Naive thymus-derived CD4-positive, alpha-beta T cell (primary cell): ENCODE measurements at regions not wholly inside any gene's neighbourhood (a gene's known extent, or its start where the extent isn't known, plus 50 kb on each side); places are given as distances from the start of the nearest gene placed in this dataset.
"Not testable (repeated sequence)": the region's sequence is repeated elsewhere in the genome, so short reads cannot be mapped to it uniquely, and the experiment has no call there.

ENCODE experiments used
- ATAC-seq: fragments of 150-1000 bp; cut with Tn5 transposase; 2 replicates; pipeline ENCODE4 v1.10.0; 2021; ENCODE audit warnings: mild to moderate bottlenecking, moderate library complexity
- CTCF ChIA-PET: fragments of 350-600 bp; sonication (Branson Sonifier 250); formaldehyde crosslinking; loops from one replicate; lab custom pipeline; 2021; ENCODE audit warnings: antibody characterized with exemption; lab: Charles Lee
- POLR2A ChIA-PET: fragments of 350-600 bp; sonication (Branson Sonifier 250); formaldehyde crosslinking; loops from one replicate; lab custom pipeline; 2021; ENCODE audit warnings: antibody characterized with exemption, inconsistent platforms; lab: Charles Lee
- DNase-seq, 9 donors: peaks; one replicate each; pipeline versions ENCODE4 v3.0.0 to v3.0.0-alpha.2; 2020 to 2022; ENCODE audit warnings: mixed read lengths in 1 of 9
- H3K27ac ChIP-seq: one replicate; pipeline ENCODE4 v1.7.0; 2013; ENCODE audit warnings: mild to moderate bottlenecking, low read depth, low read length, moderate library complexity
- H3K27me3 ChIP-seq, 2 donors: one replicate each; pipeline ENCODE4 v1.7.0; 2013; ENCODE audit warnings: low read length in 2 of 2, mild to moderate bottlenecking in 2 of 2, moderate library complexity in 2 of 2; ENCODE audit not compliant: control insufficient read depth in 2 of 2, insufficient read depth in 2 of 2
- H3K36me3 ChIP-seq, 3 experiments: 1 replicate in 2 of 3; 2 replicates in 1 of 3; pipeline ENCODE4 v1.7.0; 2013; ENCODE audit warnings: low read length in 3 of 3, mild to moderate bottlenecking in 3 of 3, moderate library complexity in 1 of 3; ENCODE audit not compliant: insufficient read depth in 3 of 3, control insufficient read depth in 2 of 3
- H3K4me1 ChIP-seq, 2 donors: one replicate each; pipeline ENCODE4 v1.7.0; 2013; ENCODE audit warnings: low read length in 2 of 2, mild to moderate bottlenecking in 2 of 2, moderate library complexity in 1 of 2; ENCODE audit not compliant: control insufficient read depth in 2 of 2, insufficient read depth in 2 of 2
- H3K4me3 ChIP-seq: 2 replicates; pipeline ENCODE4 v1.7.0; 2013; ENCODE audit warnings: mild to moderate bottlenecking, low read length
- H3K9me3 ChIP-seq, 3 experiments: 1 replicate in 2 of 3; 2 replicates in 1 of 3; pipeline ENCODE4 v1.7.0; 2013; ENCODE audit warnings: low read length in 3 of 3; ENCODE audit not compliant: control insufficient read depth in 2 of 3
- H3K27ac Mint-ChIP-seq, 9 donors: one replicate each; pipeline ENCODE4 v1.8.0; 2020 to 2022; ENCODE audit warnings: mixed read lengths in 9 of 9, mild to moderate bottlenecking in 8 of 9, moderate library complexity in 5 of 9, inconsistent platforms in 2 of 9
- H3K27me3 Mint-ChIP-seq, 5 donors: one replicate each; pipeline ENCODE4 v1.8.0; 2021 to 2022; ENCODE audit warnings: mixed read lengths in 5 of 5, mild to moderate bottlenecking in 1 of 5
- H3K36me3 Mint-ChIP-seq, 5 donors: one replicate each; pipeline ENCODE4 v1.8.0; 2020 to 2022; ENCODE audit warnings: mixed read lengths in 5 of 5, mild to moderate bottlenecking in 3 of 5, inconsistent platforms in 1 of 5
- H3K4me1 Mint-ChIP-seq, 7 donors: one replicate each; pipeline ENCODE4 v1.8.0; 2020 to 2022; ENCODE audit warnings: mixed read lengths in 7 of 7, mild to moderate bottlenecking in 3 of 7, inconsistent platforms in 1 of 7
- H3K4me3 Mint-ChIP-seq, 10 donors: one replicate each; pipeline ENCODE4 v1.8.0; 2020 to 2022; ENCODE audit warnings: mild to moderate bottlenecking in 10 of 10, mixed read lengths in 10 of 10, moderate library complexity in 6 of 10, inconsistent platforms in 2 of 10
- H3K9me3 Mint-ChIP-seq, 11 donors: one replicate each; pipeline ENCODE4 v1.8.0; 2020 to 2022; ENCODE audit warnings: mixed read lengths in 11 of 11, mild to moderate bottlenecking in 4 of 11, inconsistent platforms in 1 of 11, moderate library complexity in 1 of 11
- intact Hi-C, 2 donors: fragments of 100-400 bp; cut with micrococcal nuclease; formaldehyde crosslinking; loops; one replicate each; pipeline ENCODE4 v1.15.1; 2023

DNA sequence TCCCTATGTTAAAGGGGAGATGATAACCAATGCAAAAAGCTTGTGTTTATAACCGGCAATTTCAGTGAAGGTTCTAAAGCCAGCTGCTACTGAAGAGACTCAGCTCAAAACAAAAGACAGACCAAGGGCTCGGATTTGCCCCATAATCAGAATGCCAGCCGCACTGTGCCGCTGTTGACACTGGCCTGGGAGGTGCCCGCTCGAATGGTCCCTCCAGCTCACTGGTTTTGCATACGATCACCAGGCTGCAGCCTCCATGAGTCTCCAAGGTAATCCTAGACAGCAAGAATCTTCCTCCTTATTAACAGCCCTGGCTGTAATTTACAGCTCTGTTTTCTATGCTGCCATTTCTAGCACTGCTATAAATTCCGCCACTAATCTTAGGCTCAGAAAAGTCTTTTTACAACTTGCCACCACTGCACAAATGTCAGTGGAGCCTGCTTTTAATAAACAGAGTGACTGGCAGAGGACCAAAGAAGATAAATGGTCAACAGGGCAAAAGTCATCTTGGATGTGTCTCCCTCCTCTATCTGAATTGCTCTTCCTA is 155.7 kb upstream of the SH3BP4 start:
- no peak overlapping the region for H3K4me3 ChIP-seq
- DNase-seq (no peak), ATAC-seq (no peak)
- no peaks in the 10 kb centered on the region for H3K9me3 ChIP-seq
- H3K27me3 ChIP-seq, result no peaks in the 10 kb centered on the region
- POLR2A ChIA-PET, result no interaction called here
- H3K27ac ChIP-seq, result no peak overlapping the region
- no peak overlapping the region for H3K4me3 Mint-ChIP-seq
- peaks cover 0 to 3% (median 0%) of the 10 kb centered on the region in 11 donors for H3K9me3 Mint-ChIP-seq
- peaks cover 0 to 51% (median 19%) of the 10 kb centered on the region in 5 donors for H3K27me3 Mint-ChIP-seq
- no peaks in the 10 kb centered on the region for H3K36me3 Mint-ChIP-seq
- CTCF ChIA-PET, result no interaction called here
- no peaks in the 10 kb centered on the region for H3K4me1 Mint-ChIP-seq
- intact Hi-C loops, result no loop called here
- no peaks in the 10 kb centered on the region for H3K36me3 ChIP-seq
- no peak overlapping the region for H3K27ac Mint-ChIP-seq
- H3K4me1 ChIP-seq, result no peaks in the 10 kb centered on the region

DNA sequence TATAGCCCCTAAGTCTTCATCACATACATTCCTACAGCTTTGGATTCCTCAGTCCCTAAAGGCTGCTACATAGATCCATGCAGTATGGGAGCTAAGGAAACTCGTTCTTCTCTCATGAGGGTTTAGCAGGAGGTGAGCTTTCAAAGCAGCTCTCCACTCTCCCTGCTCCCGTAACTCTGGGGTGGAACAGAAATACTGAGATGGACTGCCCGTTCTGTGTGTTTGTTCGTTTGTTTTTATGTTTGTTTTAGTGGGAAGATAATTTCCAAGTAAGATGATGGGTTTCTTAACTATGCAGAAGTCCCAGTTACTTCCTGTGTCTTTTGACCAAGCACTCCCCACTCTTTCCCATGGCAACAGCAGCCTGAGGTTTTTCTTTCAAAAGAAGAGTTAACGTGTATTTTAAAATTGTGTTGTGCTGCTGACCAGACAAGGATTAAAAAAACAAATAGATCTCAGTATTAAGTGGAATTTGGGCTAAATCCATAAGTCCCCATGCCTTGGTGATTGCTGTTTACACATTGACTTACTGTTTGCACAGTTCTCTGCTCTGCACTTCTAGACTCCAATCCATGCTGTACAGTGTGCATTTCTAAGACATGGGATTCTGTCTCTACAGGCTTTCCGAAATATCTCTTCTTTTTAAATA is 156.4 kb upstream of the SH3BP4 start:
- ChIA-PET POLR2A (no interaction called here), CTCF (no interaction called here)
- Mint-ChIP-seq H3K27ac (no peak overlapping the region), H3K27me3 (peaks cover 0 to 44% (median 17%) of the 10 kb centered on the region in 5 donors), H3K36me3 (no peaks in the 10 kb centered on the region), H3K9me3 (peaks cover 0 to 3% (median 0%) of the 10 kb centered on the region in 11 donors), H3K4me3 (no peak overlapping the region), H3K4me1 (no peaks in the 10 kb centered on the region)
- no peaks in the 10 kb centered on the region for H3K4me1 ChIP-seq
- H3K36me3 ChIP-seq, result no peaks in the 10 kb centered on the region
- no peak overlapping the region for H3K27ac ChIP-seq
- DNase-seq (no peak), ATAC-seq (no peak)
- H3K4me3 ChIP-seq, result no peak overlapping the region
- intact Hi-C loops, result no loop called here
- no peaks in the 10 kb centered on the region for H3K27me3 ChIP-seq
- no peaks in the 10 kb centered on the region for H3K9me3 ChIP-seq

GRCh38 chr2:234794866-234795265 is 157.0 kb upstream of the SH3BP4 start:
- ATAC-seq (no peak), DNase-seq (no peak)
- ChIA-PET CTCF (no interaction called here), POLR2A (no interaction called here)
- H3K4me3 ChIP-seq, result no peak overlapping the region
- no peak overlapping the region for H3K27ac ChIP-seq
- H3K27ac Mint-ChIP-seq, result no peak overlapping the region
- H3K4me1 Mint-ChIP-seq, result no peaks in the 10 kb centered on the region
- intact Hi-C loops, result no loop called here
- no peak overlapping the region for H3K4me3 Mint-ChIP-seq
- no peaks in the 10 kb centered on the region for H3K9me3 ChIP-seq
- no peaks in the 10 kb centered on the region for H3K4me1 ChIP-seq
- no peaks in the 10 kb centered on the region for H3K36me3 Mint-ChIP-seq
- H3K27me3 Mint-ChIP-seq, result peaks cover 0 to 44% (median 22%) of the 10 kb centered on the region in 5 donors
- peaks cover 0 to 3% (median 0%) of the 10 kb centered on the region in 11 donors for H3K9me3 Mint-ChIP-seq
- H3K36me3 ChIP-seq, result no peaks in the 10 kb centered on the region
- H3K27me3 ChIP-seq, result no peaks in the 10 kb centered on the region

DNA sequence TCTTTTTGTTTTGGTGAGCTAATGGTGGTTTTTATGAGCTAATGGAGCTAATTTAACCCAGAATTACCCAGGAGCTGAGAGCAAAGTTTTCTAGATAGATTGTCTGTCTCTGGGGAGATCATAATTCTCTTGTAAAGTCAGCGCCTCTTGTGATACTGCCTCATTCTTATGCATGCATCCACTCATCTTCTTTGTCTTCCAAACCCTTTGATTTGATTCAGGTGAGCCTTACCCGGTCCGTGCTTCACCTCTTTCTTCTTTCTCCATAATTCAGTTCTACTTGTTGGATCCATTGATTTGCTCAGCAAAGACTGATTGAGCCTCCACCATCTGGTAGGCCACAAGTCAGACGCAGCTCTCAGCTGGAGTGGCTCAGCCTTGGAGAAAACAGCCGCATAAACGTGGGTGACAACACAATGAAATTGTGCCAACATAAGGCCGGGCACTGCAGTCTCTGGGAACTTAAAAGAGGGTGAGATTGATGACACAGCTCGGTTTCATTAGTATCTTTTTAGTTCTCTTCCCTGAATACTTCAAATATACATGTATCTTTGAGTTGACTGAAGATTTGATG is 158.5 kb upstream of the SH3BP4 start:
- Mint-ChIP-seq H3K36me3 (no peaks in the 10 kb centered on the region), H3K27ac (no peak overlapping the region), H3K9me3 (peaks cover 0 to 3% (median 0%) of the 10 kb centered on the region in 11 donors), H3K4me1 (no peaks in the 10 kb centered on the region), H3K27me3 (peaks cover 0 to 44% (median 21%) of the 10 kb centered on the region in 5 donors), H3K4me3 (no peak overlapping the region)
- no peaks in the 10 kb centered on the region for H3K27me3 ChIP-seq
- no peaks in the 10 kb centered on the region for H3K36me3 ChIP-seq
- ChIA-PET POLR2A (no interaction called here), CTCF (no interaction called here)
- DNase-seq (no peak), ATAC-seq (no peak)
- H3K4me1 ChIP-seq, result no peaks in the 10 kb centered on the region
- H3K9me3 ChIP-seq, result no peaks in the 10 kb centered on the region
- intact Hi-C loops, result no loop called here
- no peak overlapping the region for H3K27ac ChIP-seq
- no peak overlapping the region for H3K4me3 ChIP-seq

DNA sequence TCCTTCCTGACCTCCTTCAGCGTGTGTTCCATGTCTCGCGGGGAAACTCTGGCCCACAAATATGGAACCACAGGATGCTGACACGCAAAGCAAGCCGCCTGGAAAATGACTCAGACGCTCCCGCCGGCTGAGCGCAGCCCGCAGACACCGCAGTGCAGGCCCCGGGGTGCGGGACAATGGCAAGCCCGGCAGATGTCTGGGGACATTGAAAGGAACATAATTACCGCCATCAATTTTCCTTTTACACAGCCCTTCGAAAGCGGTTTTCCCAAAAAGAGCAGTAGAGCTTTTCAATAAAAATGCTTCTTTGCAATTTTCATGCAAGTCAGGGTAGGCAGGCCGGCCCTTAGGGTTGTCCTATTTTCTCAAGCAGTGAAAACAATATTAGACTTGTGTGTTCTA is 159.2 kb upstream of the SH3BP4 start:
- H3K27ac ChIP-seq, result no peak overlapping the region
- CTCF ChIA-PET, result no interaction called here

GRCh38 chr2:234792096-234792495 is 159.7 kb upstream of the SH3BP4 start:
- H3K4me3 ChIP-seq, H3K4me1 ChIP-seq, H3K27ac Mint-ChIP-seq, H3K27me3 ChIP-seq, intact Hi-C loops, H3K4me1 Mint-ChIP-seq, H3K36me3 ChIP-seq, DNase-seq, H3K4me3 Mint-ChIP-seq, POLR2A ChIA-PET, H3K9me3 ChIP-seq, H3K36me3 Mint-ChIP-seq, CTCF ChIA-PET, ATAC-seq, H3K9me3 Mint-ChIP-seq, H3K27ac ChIP-seq: not testable (repeated sequence)
- peaks cover 0 to 37% (median 20%) of the 10 kb centered on the region in 5 donors for H3K27me3 Mint-ChIP-seq

More for the DNA sequence above, 159.2 kb upstream of the SH3BP4 start:
- Mint-ChIP-seq H3K36me3 (no peaks in the 10 kb centered on the region), H3K9me3 (peaks cover 0 to 4% (median 0%) of the 10 kb centered on the region in 11 donors), H3K4me3 (no peak overlapping the region), H3K4me1 (no peaks in the 10 kb centered on the region), H3K27ac (no peak overlapping the region), H3K27me3 (peaks cover 0 to 40% (median 23%) of the 10 kb centered on the region in 5 donors)
- H3K9me3 ChIP-seq, result no peaks in the 10 kb centered on the region
- POLR2A ChIA-PET, result no interaction called here
- no peaks in the 10 kb centered on the region for H3K27me3 ChIP-seq
- no peak overlapping the region for H3K4me3 ChIP-seq
- no peaks in the 10 kb centered on the region for H3K36me3 ChIP-seq
- H3K4me1 ChIP-seq, result no peaks in the 10 kb centered on the region
- ATAC-seq (no peak), DNase-seq (no peak)
- intact Hi-C loops, result no loop called here

DNA sequence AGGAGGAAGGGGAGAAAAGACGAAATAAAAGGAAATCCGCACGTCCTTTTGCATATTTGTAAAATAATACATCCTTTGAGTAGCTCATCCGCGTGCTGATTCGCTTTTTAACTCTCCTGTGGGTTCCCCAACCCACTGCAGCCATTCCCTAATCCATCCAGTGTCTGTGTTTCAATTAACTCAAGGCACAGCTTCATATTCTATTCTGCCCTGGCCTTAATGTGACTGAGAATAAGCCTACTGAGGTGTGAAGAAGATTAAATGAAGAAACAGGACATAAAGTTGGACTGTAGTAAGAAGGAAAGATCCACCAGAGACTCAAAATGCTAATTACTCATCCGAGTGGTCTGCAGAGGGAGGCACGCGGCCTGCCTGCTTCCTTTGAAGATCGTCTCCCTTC is 161.4 kb upstream of the SH3BP4 start:
- no peak overlapping the region for H3K4me3 Mint-ChIP-seq
- ChIA-PET POLR2A (no interaction called here), CTCF (no interaction called here)
- no peaks in the 10 kb centered on the region for H3K9me3 ChIP-seq
- H3K36me3 Mint-ChIP-seq, result no peaks in the 10 kb centered on the region
- H3K4me1 Mint-ChIP-seq, result no peaks in the 10 kb centered on the region
- peaks cover 0 to 24% (median 22%) of the 10 kb centered on the region in 5 donors for H3K27me3 Mint-ChIP-seq
- H3K27me3 ChIP-seq, result no peaks in the 10 kb centered on the region
- ATAC-seq, result no peak
- DNase-seq, result no peak
- H3K36me3 ChIP-seq, result no peaks in the 10 kb centered on the region
- intact Hi-C loops, result no loop called here
- H3K4me3 ChIP-seq, result no peak overlapping the region
- H3K27ac ChIP-seq, result no peak overlapping the region
- no peaks in the 10 kb centered on the region for H3K4me1 ChIP-seq
- H3K27ac Mint-ChIP-seq, result no peak overlapping the region
- H3K9me3 Mint-ChIP-seq, result peaks cover 0 to 4% (median 0%) of the 10 kb centered on the region in 11 donors
